Mucosa of gallbladder (tissue), 1 donor: ENCODE measurements at regions not wholly inside any gene's neighbourhood (a gene's known extent, or its start where the extent isn't known, plus 50 kb on each side); places are given as distances from the start of the nearest gene placed in this dataset.
"Not testable (repeated sequence)": the region's sequence is repeated elsewhere in the genome, so short reads cannot be mapped to it uniquely, and the experiment has no call there.

ENCODE experiments used
- DNase-seq: peaks from one replicate; pipeline ENCODE4 v3.0.0-alpha.2; 2020; ENCODE audit warnings: low spot score
- donor health status: DM: no; HTN: no; CAD: no.

GRCh38 chr4:187332141-187332540 lies 608.5 kb upstream of the FAT1 start:
- DNase-seq: no peak

- DNase-seq: no peak
Measured at GRCh38 chr4:187333151-187333550, 609.5 kb upstream of the FAT1 start.

- DNase-seq: no peak
Measured at GRCh38 chr4:187335339-187335738, 611.7 kb upstream of the FAT1 start.

GRCh38 chr4:187354740-187355139 lies 631.1 kb upstream of the FAT1 start:
- no peak for DNase-seq

- no peak for DNase-seq
Measured at GRCh38 chr4:187357045-187357643, 633.5 kb upstream of the FAT1 start.

GRCh38 chr4:187357821-187358220 lies 634.2 kb upstream of the FAT1 start:
- DNase-seq: no peak

- DNase-seq: no peak
Measured at GRCh38 chr4:187362937-187363857, 632.4 kb upstream of the ZFP42 start.

- DNase-seq: no peak
Measured at GRCh38 chr4:187364401-187364800, 631.2 kb upstream of the ZFP42 start.

- DNase-seq: no peak
Measured at GRCh38 chr4:187364851-187365250, 630.7 kb upstream of the ZFP42 start.

GRCh38 chr4:187366530-187366929 lies 629.0 kb upstream of the ZFP42 start:
- DNase-seq: no peak

- no peak for DNase-seq
Measured at GRCh38 chr4:187370918-187371317, 624.7 kb upstream of the ZFP42 start.

GRCh38 chr4:187378441-187378840 lies 617.1 kb upstream of the ZFP42 start:
- no peak for DNase-seq

- DNase-seq: no peak
Measured at GRCh38 chr4:187380181-187380581, 615.4 kb upstream of the ZFP42 start.

GRCh38 chr4:187383181-187383580 lies 612.4 kb upstream of the ZFP42 start:
- DNase-seq: no peak

GRCh38 chr4:187387739-187388138 lies 607.8 kb upstream of the ZFP42 start:
- no peak for DNase-seq

- DNase-seq: no peak
Measured at GRCh38 chr4:187389420-187389819, 606.2 kb upstream of the ZFP42 start.

- DNase-seq: no peak
Measured at GRCh38 chr4:187390646-187391045, 604.9 kb upstream of the ZFP42 start.

- no peak for DNase-seq
Measured at GRCh38 chr4:187393531-187394344, 601.8 kb upstream of the ZFP42 start.

- no peak for DNase-seq
Measured at GRCh38 chr4:187396106-187396505, 599.5 kb upstream of the ZFP42 start.

- not testable (repeated sequence) for DNase-seq
Measured at GRCh38 chr4:187408447-187408846, 587.1 kb upstream of the ZFP42 start.

- DNase-seq: no peak
Measured at GRCh38 chr4:187413564-187414358, 581.8 kb upstream of the ZFP42 start.

GRCh38 chr4:187414716-187415115 lies 580.9 kb upstream of the ZFP42 start:
- DNase-seq: no peak
